ENCODE measurements at regions not wholly inside any gene's neighbourhood (a gene's known extent, or its start where the extent isn't known, plus 50 kb on each side); places are given as distances from the start of the nearest gene placed in this dataset.

- Mint-ChIP-seq H3K27me3 (peaks cover 13% of the 10 kb centered on the region), H3K36me3 (ENCODE audit: insufficient read depth) (no peaks in the 10 kb centered on the region), H3K4me1 (no peaks in the 10 kb centered on the region), H3K9me3 (peaks cover 6% of the 10 kb centered on the region), H3K27ac (ENCODE audit: low read depth) (no peak overlapping the region), H3K4me3 (no peak overlapping the region)
- DNase-seq (ENCODE audit: low spot score in 2 of 2) (peak in 1 of 2 donors; percentile 3), ATAC-seq (replicated peaks; ENCODE audit: extremely low read depth, poor library complexity, severe bottlenecking) (no peak)
Measured at GRCh38 chr17:83144421-83145357, 65.3 kb downstream of the METRNL start.

GRCh38 chr17:83145358-83145738 is 65.9 kb downstream of the METRNL start:
- no peak for ATAC-seq (replicated peaks; ENCODE audit: extremely low read depth, poor library complexity, severe bottlenecking)
- Mint-ChIP-seq H3K9me3 (peaks cover 6% of the 10 kb centered on the region), H3K4me3 (no peak overlapping the region), H3K4me1 (no peaks in the 10 kb centered on the region), H3K27ac (ENCODE audit: low read depth) (no peak overlapping the region), H3K36me3 (ENCODE audit: insufficient read depth) (no peaks in the 10 kb centered on the region), H3K27me3 (peaks cover 19% of the 10 kb centered on the region)
- no peak for DNase-seq (ENCODE audit: low spot score in 2 of 2)

GRCh38 chr17:83145831-83146230 is 66.4 kb downstream of the METRNL start:
- Mint-ChIP-seq H3K9me3 (peaks cover 6% of the 10 kb centered on the region), H3K27me3 (peaks cover 24% of the 10 kb centered on the region), H3K27ac (ENCODE audit: low read depth) (no peak overlapping the region), H3K36me3 (ENCODE audit: insufficient read depth) (no peaks in the 10 kb centered on the region), H3K4me3 (no peak overlapping the region), H3K4me1 (no peaks in the 10 kb centered on the region)
- ATAC-seq (replicated peaks; ENCODE audit: extremely low read depth, poor library complexity, severe bottlenecking) (no peak), DNase-seq (ENCODE audit: low spot score in 2 of 2) (no peak)

GRCh38 chr17:83146347-83146746 is 66.9 kb downstream of the METRNL start:
- Mint-ChIP-seq H3K36me3 (ENCODE audit: insufficient read depth) (no peaks in the 10 kb centered on the region), H3K4me1 (no peaks in the 10 kb centered on the region), H3K9me3 (peaks cover 6% of the 10 kb centered on the region), H3K4me3 (no peak overlapping the region), H3K27ac (ENCODE audit: low read depth) (no peak overlapping the region), H3K27me3 (peaks cover 28% of the 10 kb centered on the region)
- ATAC-seq (replicated peaks; ENCODE audit: extremely low read depth, poor library complexity, severe bottlenecking) (no peak), DNase-seq (ENCODE audit: low spot score in 2 of 2) (no peak)

- no peak overlapping the region for H3K4me3 Mint-ChIP-seq
- H3K9me3 Mint-ChIP-seq = peaks cover 2% of the 10 kb centered on the region
- ATAC-seq (replicated peaks; ENCODE audit: extremely low read depth, poor library complexity, severe bottlenecking) = no peak
- H3K36me3 Mint-ChIP-seq (ENCODE audit: insufficient read depth) = no peaks in the 10 kb centered on the region
- no peak overlapping the region for H3K27ac Mint-ChIP-seq (ENCODE audit: low read depth)
- peaks cover 22% of the 10 kb centered on the region for H3K27me3 Mint-ChIP-seq
- H3K4me1 Mint-ChIP-seq = no peaks in the 10 kb centered on the region
- DNase-seq (ENCODE audit: low spot score in 2 of 2) = no peak
Measured at GRCh38 chr17:83147280-83147679, 67.9 kb downstream of the METRNL start.

GRCh38 chr17:83148317-83149028 is 69.1 kb downstream of the METRNL start:
- ATAC-seq (replicated peaks; ENCODE audit: extremely low read depth, poor library complexity, severe bottlenecking) (no peak), DNase-seq (ENCODE audit: low spot score in 2 of 2) (peak in 1 of 2 donors; percentile 6)
- no peaks in the 10 kb centered on the region for H3K36me3 Mint-ChIP-seq (ENCODE audit: insufficient read depth)
- peaks cover 18% of the 10 kb centered on the region for H3K27me3 Mint-ChIP-seq
- H3K27ac Mint-ChIP-seq (ENCODE audit: low read depth) = no peak overlapping the region
- no peaks in the 10 kb centered on the region for H3K4me1 Mint-ChIP-seq
- H3K9me3 Mint-ChIP-seq = no peaks in the 10 kb centered on the region
- no peak overlapping the region for H3K4me3 Mint-ChIP-seq

GRCh38 chr17:83149029-83149725 is 69.8 kb downstream of the METRNL start:
- Mint-ChIP-seq H3K9me3 (no peaks in the 10 kb centered on the region), H3K27ac (ENCODE audit: low read depth) (no peak overlapping the region), H3K27me3 (peaks cover 18% of the 10 kb centered on the region), H3K4me3 (no peak overlapping the region), H3K36me3 (ENCODE audit: insufficient read depth) (no peaks in the 10 kb centered on the region), H3K4me1 (no peaks in the 10 kb centered on the region)
- no peak for DNase-seq (ENCODE audit: low spot score in 2 of 2)
- ATAC-seq (replicated peaks; ENCODE audit: extremely low read depth, poor library complexity, severe bottlenecking) = no peak

- no peak for ATAC-seq (replicated peaks; ENCODE audit: extremely low read depth, poor library complexity, severe bottlenecking)
- Mint-ChIP-seq H3K27ac (ENCODE audit: low read depth) (no peak overlapping the region), H3K27me3 (peaks cover 24% of the 10 kb centered on the region), H3K36me3 (ENCODE audit: insufficient read depth) (no peaks in the 10 kb centered on the region), H3K4me1 (no peaks in the 10 kb centered on the region), H3K9me3 (no peaks in the 10 kb centered on the region), H3K4me3 (no peak overlapping the region)
- no peak for DNase-seq (ENCODE audit: low spot score in 2 of 2)
Measured at GRCh38 chr17:83149761-83150251, 70.4 kb downstream of the METRNL start.

- Mint-ChIP-seq H3K9me3 (no peaks in the 10 kb centered on the region), H3K27me3 (peaks cover 29% of the 10 kb centered on the region), H3K27ac (ENCODE audit: low read depth) (peak overlapping the region; percentile 16), H3K4me3 (no peak overlapping the region), H3K36me3 (ENCODE audit: insufficient read depth) (peaks cover 1% of the 10 kb centered on the region), H3K4me1 (no peaks in the 10 kb centered on the region)
- ATAC-seq (replicated peaks; ENCODE audit: extremely low read depth, poor library complexity, severe bottlenecking) (no peak), DNase-seq (ENCODE audit: low spot score in 2 of 2) (no peak)
Measured at GRCh38 chr17:83150369-83151055, 71.1 kb downstream of the METRNL start.

GRCh38 chr17:83151056-83151441 is 71.6 kb downstream of the METRNL start:
- DNase-seq (ENCODE audit: low spot score in 2 of 2) (no peak), ATAC-seq (replicated peaks; ENCODE audit: extremely low read depth, poor library complexity, severe bottlenecking) (no peak)
- Mint-ChIP-seq H3K36me3 (ENCODE audit: insufficient read depth) (peaks cover 1% of the 10 kb centered on the region), H3K4me3 (no peak overlapping the region), H3K27me3 (peaks cover 34% of the 10 kb centered on the region), H3K9me3 (no peaks in the 10 kb centered on the region), H3K27ac (ENCODE audit: low read depth) (peak overlapping the region; percentile 16), H3K4me1 (no peaks in the 10 kb centered on the region)

GRCh38 chr17:83151442-83152226 is 72.2 kb downstream of the METRNL start:
- Mint-ChIP-seq H3K9me3 (no peaks in the 10 kb centered on the region), H3K4me1 (no peaks in the 10 kb centered on the region), H3K4me3 (no peak overlapping the region), H3K27ac (ENCODE audit: low read depth) (peak overlapping the region; percentile 16), H3K27me3 (peaks cover 40% of the 10 kb centered on the region), H3K36me3 (ENCODE audit: insufficient read depth) (peaks cover 1% of the 10 kb centered on the region)
- ATAC-seq (replicated peaks; ENCODE audit: extremely low read depth, poor library complexity, severe bottlenecking) (no peak), DNase-seq (ENCODE audit: low spot score in 2 of 2) (peak in 1 of 2 donors; percentile 6)
